Myocyte (in vitro differentiated cells): ENCODE measurements at regions not wholly inside any gene's neighbourhood (a gene's known extent, or its start where the extent isn't known, plus 50 kb on each side); places are given as distances from the start of the nearest gene placed in this dataset.
A peak's percentile ranks its signal among the peaks of the same experiment; 100 is the strongest.

Experiments used
- DNase-seq: peaks from one replicate; pipeline ENCODE4 v3.0.0-alpha.2; 2012; ENCODE audit warnings: low read depth

DNA sequence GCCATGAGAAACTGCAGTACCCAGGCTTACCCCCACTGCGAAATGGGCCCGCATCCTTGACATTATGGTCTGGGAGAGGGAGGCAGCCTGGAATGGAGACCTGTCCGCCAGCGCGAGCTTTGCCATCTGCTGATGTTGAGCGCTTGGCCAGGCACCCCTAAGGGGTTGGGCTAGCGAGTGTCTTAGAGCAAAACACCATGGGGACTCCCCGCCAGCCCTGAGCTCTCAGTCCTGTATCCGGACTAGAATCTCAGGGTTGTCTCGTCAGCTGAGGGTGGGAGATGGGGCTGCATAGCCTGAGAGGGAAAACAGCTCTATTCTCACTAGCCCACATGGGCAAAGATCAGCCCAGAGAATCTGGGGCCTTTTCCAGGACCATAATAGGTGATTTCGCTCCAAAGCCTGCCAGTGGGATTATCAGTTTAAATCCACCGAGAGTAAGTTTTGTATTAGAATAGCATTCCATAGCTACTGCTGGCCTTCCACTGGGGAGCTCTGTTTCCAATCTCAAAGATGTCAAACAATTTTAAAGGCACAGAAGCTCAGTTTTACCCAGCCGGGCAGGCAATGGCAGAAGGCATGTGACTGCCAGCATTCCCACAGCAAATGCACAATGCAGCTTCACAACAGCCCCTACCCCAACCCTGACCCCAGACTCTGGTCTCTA is 167.5 kb upstream of the TPM1 start:
- no peak for DNase-seq

GRCh38 chr15:62875626-62876021 is 166.9 kb upstream of the TPM1 start:
- peak; percentile 39 for DNase-seq

- no peak for DNase-seq
These were observed 165.2 kb upstream of the TPM1 start for GRCh38 chr15:62877276-62877857.

GRCh38 chr15:62878070-62878469 is 164.5 kb upstream of the TPM1 start:
- no peak for DNase-seq

DNA sequence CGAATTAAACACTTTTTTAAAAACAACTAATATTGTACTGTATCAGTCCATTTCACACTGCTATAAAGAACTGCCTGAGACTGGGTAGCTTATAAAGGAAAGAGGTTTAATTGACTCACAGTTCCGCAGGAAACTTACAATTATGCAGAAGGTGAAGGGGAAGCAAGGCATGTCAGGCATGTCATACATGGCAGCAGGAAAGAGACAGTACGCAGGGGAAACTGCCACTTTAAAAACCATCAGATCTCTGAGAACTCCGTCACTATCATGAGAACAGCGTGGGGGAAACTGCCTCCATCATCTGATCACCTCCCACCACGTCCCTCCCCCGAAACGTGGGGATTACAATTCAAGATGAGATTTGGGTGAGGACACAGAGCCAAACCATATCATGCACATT is 162.8 kb upstream of the TPM1 start:
- DNase-seq = no peak

DNA sequence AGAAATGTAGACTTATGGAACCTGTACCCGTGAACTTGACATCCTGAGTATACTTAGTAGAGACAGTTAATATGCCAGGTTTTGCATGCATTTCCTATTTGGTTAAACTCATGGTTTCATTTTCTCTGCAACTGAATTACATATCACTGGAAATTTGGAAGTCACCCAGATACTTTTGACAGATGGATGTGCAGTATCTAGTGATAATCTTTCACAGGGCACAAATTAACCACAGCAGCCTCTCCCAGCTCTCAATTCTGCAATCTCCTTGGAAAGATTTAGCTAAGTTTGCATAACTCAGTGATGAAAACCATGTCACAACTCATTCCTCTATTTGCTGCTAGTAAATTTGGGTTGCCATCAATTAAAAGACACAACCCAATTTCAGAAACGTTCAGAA is 162.3 kb upstream of the TPM1 start:
- DNase-seq = peak; percentile 61

DNA sequence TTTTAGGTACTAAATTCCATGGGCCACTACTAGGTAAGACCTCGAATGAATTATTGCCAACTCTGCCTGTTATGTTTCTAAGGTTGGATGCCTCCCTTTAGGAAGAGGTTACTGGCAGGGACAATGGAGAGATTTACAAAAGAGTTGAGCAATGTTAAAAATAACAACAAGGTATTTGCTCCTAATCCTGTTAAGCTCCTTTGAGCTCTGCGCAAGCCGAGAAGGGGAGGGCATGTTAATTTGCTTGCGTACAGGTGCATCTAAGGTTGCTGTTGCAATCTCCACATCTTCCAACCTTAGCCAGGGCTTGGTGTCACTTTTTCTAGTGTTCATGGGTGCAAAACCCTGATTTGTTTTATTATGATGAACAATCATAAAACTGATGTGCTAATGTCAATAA is 161.5 kb upstream of the TPM1 start:
- DNase-seq = no peak

DNA sequence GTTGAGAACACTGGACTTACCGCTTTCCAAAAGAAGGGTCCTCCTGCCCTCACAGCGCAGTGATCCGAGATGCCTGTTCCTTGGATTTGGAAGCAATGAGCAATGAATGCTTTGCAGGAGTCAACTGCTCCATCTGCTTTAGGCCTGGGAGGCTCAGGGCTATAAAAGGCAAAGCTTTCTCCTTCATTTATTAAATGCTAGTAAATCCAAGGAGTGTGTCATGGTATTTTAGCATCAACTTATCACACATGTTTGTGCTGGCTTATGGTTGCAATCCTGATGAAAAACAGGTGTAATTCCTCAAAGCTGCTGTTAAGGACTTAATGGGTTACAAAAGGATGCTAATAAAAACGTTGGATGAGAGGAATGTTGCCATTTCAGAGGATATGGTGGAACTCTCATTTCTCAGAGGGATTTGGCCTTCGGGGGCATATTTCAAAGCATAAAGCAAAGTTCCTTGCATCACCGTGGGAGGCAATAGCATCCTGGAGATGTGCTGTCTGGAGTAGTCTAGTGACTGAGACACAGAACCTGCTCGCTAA is 158.5 kb upstream of the TPM1 start:
- DNase-seq = no peak

DNA sequence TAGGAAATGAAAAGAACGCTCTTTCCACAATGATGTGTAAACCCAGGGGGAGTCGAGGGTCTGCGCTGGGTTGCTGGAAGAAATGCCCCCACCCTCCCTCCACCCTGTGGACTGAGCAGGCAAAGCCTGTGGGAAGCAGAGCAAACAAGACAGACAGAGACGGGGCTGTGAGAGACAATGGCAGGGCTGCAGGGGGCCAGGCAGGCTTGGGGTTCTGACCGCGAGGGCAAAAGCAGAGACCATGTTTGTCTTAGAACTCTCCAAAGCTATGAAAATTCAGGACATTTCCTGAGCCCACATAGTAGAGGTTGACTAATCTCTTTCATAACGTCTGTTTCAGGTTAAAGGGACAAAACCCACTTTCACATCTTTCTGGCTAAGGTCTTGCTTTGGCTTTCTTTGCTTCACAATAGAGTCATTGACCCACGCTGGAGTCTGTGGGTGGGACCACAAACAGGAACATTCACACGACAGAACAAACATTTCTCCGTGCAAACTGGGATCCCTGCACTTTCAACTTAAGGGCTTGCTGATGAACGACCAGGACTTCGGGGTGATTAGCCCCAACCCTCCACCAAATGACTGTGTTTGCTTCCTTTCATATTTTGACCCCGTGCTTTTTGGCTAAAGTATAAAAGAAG is 156.0 kb upstream of the TPM1 start:
- DNase-seq = no peak

- no peak for DNase-seq
These were observed 155.4 kb upstream of the TPM1 start for GRCh38 chr15:62887113-62887570.

- DNase-seq = no peak
These were observed 153.9 kb upstream of the TPM1 start for GRCh38 chr15:62888623-62889022.

- DNase-seq = no peak
These were observed 153.3 kb upstream of the TPM1 start for GRCh38 chr15:62889141-62889661.

DNA sequence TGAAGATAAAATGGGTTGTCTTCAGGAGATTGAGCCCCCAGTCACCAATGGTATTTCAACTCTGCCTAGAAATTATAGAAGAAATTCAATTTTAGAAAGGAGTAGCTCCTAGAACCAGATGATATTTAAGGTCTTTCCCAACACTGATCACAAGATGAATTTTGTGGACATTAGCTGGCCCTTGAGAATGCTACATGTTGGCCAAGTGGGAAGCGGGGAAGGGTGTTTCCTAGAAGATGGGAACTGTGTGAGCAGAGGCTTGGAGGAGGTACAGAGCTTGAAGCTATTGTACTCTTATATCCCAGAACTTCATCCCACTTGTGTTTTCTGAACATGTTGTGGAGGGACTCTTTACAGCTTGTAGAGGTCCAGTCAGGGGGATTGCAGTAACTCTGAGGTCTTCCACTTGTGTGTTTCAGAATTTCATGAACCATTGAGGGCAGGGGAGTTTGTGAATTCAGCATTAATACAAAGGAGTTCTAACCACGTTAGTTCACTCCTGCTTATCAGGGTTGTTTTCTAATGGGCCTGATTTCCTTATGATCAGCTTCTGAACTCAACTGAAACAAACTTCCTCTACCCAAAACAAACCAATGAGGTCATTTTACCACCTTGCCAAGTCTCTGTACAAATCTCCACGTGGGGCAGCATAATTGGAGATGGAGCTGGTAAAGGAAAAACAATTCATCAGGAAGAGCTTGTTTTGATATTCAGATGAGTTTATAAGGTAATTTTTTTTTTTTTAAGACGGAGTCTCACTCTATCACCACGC is 152.6 kb upstream of the TPM1 start:
- DNase-seq = no peak

- DNase-seq = peak; percentile 98
These were observed 148.0 kb upstream of the TPM1 start for GRCh38 chr15:62894322-62895085.

DNA sequence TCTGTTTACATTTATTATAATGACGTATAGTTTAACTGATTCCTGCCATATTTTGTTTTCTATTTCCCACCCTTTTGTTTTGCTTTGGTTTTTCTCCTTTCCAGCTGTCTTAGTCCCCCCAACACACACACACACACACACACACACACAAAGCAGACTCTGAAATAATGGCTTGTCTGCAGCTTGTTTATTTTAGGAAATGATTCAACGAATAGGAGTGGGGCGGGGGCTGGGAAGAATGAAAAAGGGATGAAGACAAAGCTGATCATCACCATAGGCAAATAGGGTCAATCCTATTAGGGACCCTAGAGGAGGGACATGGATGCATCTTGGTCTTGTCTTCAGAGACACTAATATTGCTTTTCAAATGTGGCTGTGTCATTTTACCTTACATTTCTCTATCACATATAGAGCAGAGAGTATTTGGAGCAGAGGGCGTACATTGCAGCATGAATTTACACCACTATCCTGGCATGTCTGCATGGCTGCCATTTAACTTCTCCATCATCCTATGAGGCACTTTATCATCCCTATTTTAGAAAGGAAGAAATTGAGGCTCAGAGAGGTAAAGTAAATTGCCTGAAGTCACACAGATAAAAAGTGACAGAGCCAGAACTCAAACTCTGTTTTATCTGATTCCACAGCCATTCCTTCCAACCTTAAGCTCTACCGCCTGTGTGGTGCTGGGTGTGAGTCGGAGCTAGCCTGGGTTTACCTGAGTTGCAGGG is 147.2 kb upstream of the TPM1 start:
- DNase-seq = peak; percentile 90

- DNase-seq = peak; percentile 44
These were observed 146.6 kb upstream of the TPM1 start for GRCh38 chr15:62895905-62896316.

DNA sequence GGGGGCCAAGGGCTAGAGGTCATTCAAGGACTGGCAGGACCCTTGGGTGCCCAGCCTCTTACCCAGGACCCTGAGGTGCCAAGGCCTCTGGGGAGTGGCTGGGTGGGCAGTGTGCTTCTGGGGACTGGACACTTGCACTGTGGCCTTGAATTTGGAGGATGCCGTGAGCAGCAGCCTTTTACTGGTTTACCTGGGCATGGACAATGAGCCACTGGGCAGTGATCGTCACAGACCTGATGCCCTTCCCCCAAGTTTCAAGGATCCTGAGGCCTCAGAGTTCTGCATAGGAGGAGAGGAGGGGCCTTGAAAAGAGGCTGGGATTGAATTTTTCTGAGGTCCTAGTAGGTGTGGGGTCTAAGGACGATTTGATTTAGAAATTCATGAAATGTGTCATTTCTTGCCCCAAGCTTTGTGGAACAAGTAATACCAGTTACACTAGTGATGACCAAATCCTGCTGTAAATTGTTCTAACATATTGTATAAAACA is 146.1 kb upstream of the TPM1 start:
- peak; percentile 59 for DNase-seq

DNA sequence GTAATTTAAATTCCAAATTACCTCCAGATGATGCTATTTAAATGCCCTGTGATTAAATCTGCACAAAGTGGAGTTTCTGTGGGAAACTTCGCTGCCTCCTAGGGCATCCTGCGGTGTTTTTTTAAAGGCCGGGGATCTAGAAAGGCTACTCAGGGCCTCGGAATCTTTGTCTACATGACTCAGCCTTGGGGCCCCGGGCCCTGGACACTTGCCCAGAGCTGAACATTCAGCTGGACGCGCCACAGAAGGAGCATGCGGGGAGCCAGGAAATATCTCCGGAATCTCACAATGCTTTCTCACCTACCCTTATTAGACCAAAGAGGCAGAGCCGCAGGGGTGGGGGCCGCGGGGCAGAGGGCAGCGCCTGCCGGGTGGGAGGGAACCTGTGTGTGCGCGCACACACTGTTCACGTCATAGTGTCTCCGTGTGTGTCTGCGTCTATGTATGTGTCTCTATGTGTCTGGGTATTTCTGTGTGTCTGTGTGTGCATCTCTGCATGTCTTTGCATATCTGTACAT is 145.5 kb upstream of the TPM1 start:
- peak; percentile 99 for DNase-seq

- DNase-seq = no peak
These were observed 144.9 kb upstream of the TPM1 start for GRCh38 chr15:62897634-62898033.

DNA sequence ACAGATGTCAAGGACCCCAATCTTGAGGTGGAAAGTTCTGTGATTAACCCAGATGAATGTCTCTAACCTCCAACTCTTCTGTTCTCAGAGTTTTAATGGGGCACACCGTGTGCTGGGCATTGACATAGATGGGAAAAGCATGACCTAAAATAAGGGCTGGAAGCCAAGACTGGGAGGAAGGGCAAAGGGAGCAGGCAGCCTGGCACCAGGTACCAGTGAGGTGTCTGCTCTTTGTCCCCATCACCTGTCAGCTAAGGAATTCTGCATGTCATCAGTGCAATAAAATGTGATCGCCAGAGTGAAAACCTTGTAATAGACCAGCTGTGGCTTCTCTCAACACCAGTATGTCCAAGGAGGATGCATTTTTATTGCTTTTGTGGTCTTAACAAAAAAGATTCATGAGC is 143.5 kb upstream of the TPM1 start:
- DNase-seq = no peak
